SK-N-SH treated with all-trans-retinoic acid at 6 μM for 48 hours (cell line): ENCODE measurements at regions not wholly inside any gene's neighbourhood (a gene's known extent, or its start where the extent isn't known, plus 50 kb on each side); places are given as distances from the start of the nearest gene placed in this dataset.

Experiments
- ATAC-seq: fragments of 200-7000 bp; cut with Tn5 transposase; 3 replicates; pipeline ENCODE4 v1.9.1; 2020; ENCODE audit warnings: mild to moderate bottlenecking, moderate library complexity
- ARNTL ChIP-seq: fragments of 450-650 bp; formaldehyde crosslinking; IDR thresholded peaks from 2 replicates; pipeline ENCODE4 v1.5.0; 2020; ENCODE audit warnings: low read depth, mild to moderate bottlenecking, moderate library complexity, borderline replicate concordance
- BACH2 ChIP-seq: fragments of 250-450 bp; sonication (Bioruptor Pico); IDR thresholded peaks from 2 replicates; pipeline ENCODE4 v1.9.0; 2021; ENCODE audit warnings: mild to moderate bottlenecking, borderline replicate concordance
- CSDC2 ChIP-seq: fragments of 250-450 bp; sonication (Bioruptor Pico); IDR thresholded peaks from 2 replicates; pipeline ENCODE4 v1.5.0; 2020; ENCODE audit warnings: mild to moderate bottlenecking, moderate library complexity
- ESRRG ChIP-seq: fragments of 250-450 bp; sonication (Bioruptor Pico); IDR thresholded peaks from 2 replicates; pipeline ENCODE4 v1.6.1; 2021; ENCODE audit warnings: mild to moderate bottlenecking
- GLIS3 ChIP-seq: fragments of 250-450 bp; sonication (Bioruptor Pico); IDR thresholded peaks from 2 replicates; pipeline ENCODE4 v1.5.0; 2020; ENCODE audit warnings: mild to moderate bottlenecking, moderate library complexity
- ISL1 ChIP-seq: fragments of 250-450 bp; sonication (Bioruptor Pico); IDR thresholded peaks from 2 replicates; pipeline ENCODE4 v2.1.2; 2022; ENCODE audit warnings: mild to moderate bottlenecking, moderate library complexity
- OSR1 ChIP-seq: fragments of 250-450 bp; sonication (Bioruptor Pico); IDR thresholded peaks from 2 replicates; pipeline ENCODE4 v1.8.0; 2022; ENCODE audit warnings: moderate library complexity, mild to moderate bottlenecking, inconsistent platforms
- PPARA ChIP-seq: fragments of 250-450 bp; sonication (Bioruptor Pico); IDR thresholded peaks from 2 replicates; pipeline ENCODE4 v1.5.0; 2020; ENCODE audit warnings: mild to moderate bottlenecking, borderline replicate concordance
- RARB ChIP-seq: fragments of 250-450 bp; sonication (Bioruptor Pico); IDR thresholded peaks from 2 replicates; pipeline ENCODE4 v1.8.0; 2021; ENCODE audit warnings: mild to moderate bottlenecking, moderate library complexity
- SNAI2 ChIP-seq: fragments of 250-450 bp; sonication (Bioruptor Pico); IDR thresholded peaks from 2 replicates; pipeline ENCODE4 v1.5.0; 2020; ENCODE audit warnings: mild to moderate bottlenecking, moderate library complexity
- TCF4 ChIP-seq: fragments of 250-450 bp; sonication (Bioruptor Pico); IDR thresholded peaks from 2 replicates; pipeline ENCODE4 v1.8.0; 2021; ENCODE audit warnings: mild to moderate bottlenecking, moderate library complexity, borderline replicate concordance
- TOX ChIP-seq: fragments of 250-450 bp; sonication (Bioruptor Pico); IDR thresholded peaks from 2 replicates; pipeline ENCODE4 v1.8.0; 2021; ENCODE audit warnings: mild to moderate bottlenecking, moderate library complexity, borderline replicate concordance
- ZC3H10 ChIP-seq: fragments of 250-450 bp; sonication (Bioruptor Pico); IDR thresholded peaks from 2 replicates; pipeline ENCODE4 v1.5.1; 2021; ENCODE audit warnings: mild to moderate bottlenecking, moderate library complexity
- ZFP30 ChIP-seq: fragments of 450-650 bp; formaldehyde crosslinking; IDR thresholded peaks from 2 replicates; pipeline ENCODE4 v1.5.0; 2022; ENCODE audit warnings: mild to moderate bottlenecking, moderate library complexity
- ZNF565 ChIP-seq: fragments of 450-650 bp; formaldehyde crosslinking; conservative IDR thresholded peaks from 2 replicates; pipeline ENCODE4 v1.5.0; 2020; ENCODE audit warnings: low read depth, mild to moderate bottlenecking, moderate library complexity
- ZNF70 ChIP-seq: fragments of 450-650 bp; formaldehyde crosslinking; IDR thresholded peaks from 2 replicates; pipeline ENCODE4 v1.5.0; 2020; ENCODE audit warnings: mild to moderate bottlenecking, moderate library complexity
- ZNF8 ChIP-seq: fragments of 450-650 bp; formaldehyde crosslinking; IDR thresholded peaks from 2 replicates; pipeline ENCODE4 v1.5.0; 2020; ENCODE audit warnings: mild to moderate bottlenecking, moderate library complexity
- TF ChIP-seq, protein P1 (sequence below): fragments of 250-450 bp; sonication (Bioruptor Pico); IDR thresholded peaks from 2 replicates; pipeline ENCODE4 v1.5.1; 2020; ENCODE audit warnings: low read depth, mild to moderate bottlenecking, moderate library complexity
- TF ChIP-seq, protein P2 (sequence below): fragments of 250-450 bp; sonication (Bioruptor Pico); IDR thresholded peaks from 2 replicates; pipeline ENCODE4 v1.8.0; 2020; ENCODE audit warnings: mild to moderate bottlenecking, moderate library complexity, borderline replicate concordance
- TF ChIP-seq, protein P3 (sequence below): fragments of 250-450 bp; sonication (Bioruptor Pico); IDR thresholded peaks from 2 replicates; pipeline ENCODE4 v1.8.0; 2021; ENCODE audit warnings: low read depth, mild to moderate bottlenecking, moderate library complexity, borderline replicate concordance
- TF ChIP-seq, protein P4 (sequence below): fragments of 250-450 bp; sonication (Bioruptor Pico); IDR thresholded peaks from 2 replicates; pipeline ENCODE4 v1.5.1; 2021; ENCODE audit warnings: mild to moderate bottlenecking, moderate library complexity

DNA sequence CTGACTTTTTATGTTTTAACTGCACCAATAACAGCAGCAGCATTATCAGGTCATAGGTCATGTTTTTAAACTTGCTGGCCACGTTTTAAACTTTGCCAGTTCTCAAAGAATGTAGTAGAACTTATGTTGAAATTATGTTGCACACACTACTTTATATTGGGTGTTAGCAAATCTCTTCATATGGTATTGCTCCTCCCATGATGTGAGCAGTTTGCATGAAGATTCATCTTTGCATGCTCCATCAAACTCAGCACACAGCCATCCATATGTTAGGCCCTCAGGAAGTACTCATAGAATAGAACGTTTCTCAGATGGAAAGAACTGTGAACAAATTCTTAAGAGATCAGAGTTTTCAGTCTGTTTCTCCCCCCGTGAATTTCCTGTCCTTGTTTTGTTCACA lies 128.6 kb upstream of the MAP9 start:
- no peak for ATAC-seq
- TF ChIP-seq, protein P1, sequence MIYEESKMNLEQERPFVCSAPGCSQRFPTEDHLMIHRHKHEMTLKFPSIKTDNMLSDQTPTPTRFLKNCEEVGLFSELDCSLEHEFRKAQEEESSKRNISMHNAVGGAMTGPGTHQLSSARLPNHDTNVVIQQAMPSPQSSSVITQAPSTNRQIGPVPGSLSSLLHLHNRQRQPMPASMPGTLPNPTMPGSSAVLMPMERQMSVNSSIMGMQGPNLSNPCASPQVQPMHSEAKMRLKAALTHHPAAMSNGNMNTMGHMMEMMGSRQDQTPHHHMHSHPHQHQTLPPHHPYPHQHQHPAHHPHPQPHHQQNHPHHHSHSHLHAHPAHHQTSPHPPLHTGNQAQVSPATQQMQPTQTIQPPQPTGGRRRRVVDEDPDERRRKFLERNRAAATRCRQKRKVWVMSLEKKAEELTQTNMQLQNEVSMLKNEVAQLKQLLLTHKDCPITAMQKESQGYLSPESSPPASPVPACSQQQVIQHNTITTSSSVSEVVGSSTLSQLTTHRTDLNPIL (CRISPR knock-in tag): no peak
- TF ChIP-seq ZC3H10 (CRISPR knock-in tag) (no peak), ISL1 (CRISPR knock-in tag) (no peak), CSDC2 (CRISPR knock-in tag) (no peak), RARB (CRISPR knock-in tag) (no peak), ARNTL (CRISPR knock-in tag) (no peak), TOX (no peak), BACH2 (CRISPR knock-in tag) (no peak), ESRRG (CRISPR knock-in tag) (no peak), ZNF70 (no peak), ZNF8 (CRISPR knock-in tag) (no peak), TCF4 (CRISPR knock-in tag) (no peak), GLIS3 (CRISPR knock-in tag) (no peak), OSR1 (CRISPR knock-in tag) (no peak), PPARA (CRISPR knock-in tag) (no peak)
- TF ChIP-seq, protein P2, sequence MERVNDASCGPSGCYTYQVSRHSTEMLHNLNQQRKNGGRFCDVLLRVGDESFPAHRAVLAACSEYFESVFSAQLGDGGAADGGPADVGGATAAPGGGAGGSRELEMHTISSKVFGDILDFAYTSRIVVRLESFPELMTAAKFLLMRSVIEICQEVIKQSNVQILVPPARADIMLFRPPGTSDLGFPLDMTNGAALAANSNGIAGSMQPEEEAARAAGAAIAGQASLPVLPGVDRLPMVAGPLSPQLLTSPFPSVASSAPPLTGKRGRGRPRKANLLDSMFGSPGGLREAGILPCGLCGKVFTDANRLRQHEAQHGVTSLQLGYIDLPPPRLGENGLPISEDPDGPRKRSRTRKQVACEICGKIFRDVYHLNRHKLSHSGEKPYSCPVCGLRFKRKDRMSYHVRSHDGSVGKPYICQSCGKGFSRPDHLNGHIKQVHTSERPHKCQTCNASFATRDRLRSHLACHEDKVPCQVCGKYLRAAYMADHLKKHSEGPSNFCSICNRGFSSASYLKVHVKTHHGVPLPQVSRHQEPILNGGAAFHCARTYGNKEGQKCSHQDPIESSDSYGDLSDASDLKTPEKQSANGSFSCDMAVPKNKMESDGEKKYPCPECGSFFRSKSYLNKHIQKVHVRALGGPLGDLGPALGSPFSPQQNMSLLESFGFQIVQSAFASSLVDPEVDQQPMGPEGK (CRISPR knock-in tag): no peak
- TF ChIP-seq, protein P3, sequence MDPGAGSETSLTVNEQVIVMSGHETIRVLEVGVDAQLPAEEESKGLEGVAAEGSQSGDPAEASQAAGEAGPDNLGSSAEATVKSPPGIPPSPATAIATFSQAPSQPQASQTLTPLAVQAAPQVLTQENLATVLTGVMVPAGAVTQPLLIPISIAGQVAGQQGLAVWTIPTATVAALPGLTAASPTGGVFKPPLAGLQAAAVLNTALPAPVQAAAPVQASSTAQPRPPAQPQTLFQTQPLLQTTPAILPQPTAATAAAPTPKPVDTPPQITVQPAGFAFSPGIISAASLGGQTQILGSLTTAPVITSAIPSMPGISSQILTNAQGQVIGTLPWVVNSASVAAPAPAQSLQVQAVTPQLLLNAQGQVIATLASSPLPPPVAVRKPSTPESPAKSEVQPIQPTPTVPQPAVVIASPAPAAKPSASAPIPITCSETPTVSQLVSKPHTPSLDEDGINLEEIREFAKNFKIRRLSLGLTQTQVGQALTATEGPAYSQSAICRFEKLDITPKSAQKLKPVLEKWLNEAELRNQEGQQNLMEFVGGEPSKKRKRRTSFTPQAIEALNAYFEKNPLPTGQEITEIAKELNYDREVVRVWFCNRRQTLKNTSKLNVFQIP (CRISPR knock-in tag): no peak
- TF ChIP-seq, protein P4, sequence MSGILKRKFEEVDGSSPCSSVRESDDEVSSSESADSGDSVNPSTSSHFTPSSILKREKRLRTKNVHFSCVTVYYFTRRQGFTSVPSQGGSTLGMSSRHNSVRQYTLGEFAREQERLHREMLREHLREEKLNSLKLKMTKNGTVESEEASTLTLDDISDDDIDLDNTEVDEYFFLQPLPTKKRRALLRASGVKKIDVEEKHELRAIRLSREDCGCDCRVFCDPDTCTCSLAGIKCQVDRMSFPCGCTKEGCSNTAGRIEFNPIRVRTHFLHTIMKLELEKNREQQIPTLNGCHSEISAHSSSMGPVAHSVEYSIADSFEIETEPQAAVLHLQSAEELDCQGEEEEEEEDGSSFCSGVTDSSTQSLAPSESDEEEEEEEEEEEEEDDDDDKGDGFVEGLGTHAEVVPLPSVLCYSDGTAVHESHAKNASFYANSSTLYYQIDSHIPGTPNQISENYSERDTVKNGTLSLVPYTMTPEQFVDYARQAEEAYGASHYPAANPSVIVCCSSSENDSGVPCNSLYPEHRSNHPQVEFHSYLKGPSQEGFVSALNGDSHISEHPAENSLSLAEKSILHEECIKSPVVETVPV (CRISPR knock-in tag): no peak

DNA sequence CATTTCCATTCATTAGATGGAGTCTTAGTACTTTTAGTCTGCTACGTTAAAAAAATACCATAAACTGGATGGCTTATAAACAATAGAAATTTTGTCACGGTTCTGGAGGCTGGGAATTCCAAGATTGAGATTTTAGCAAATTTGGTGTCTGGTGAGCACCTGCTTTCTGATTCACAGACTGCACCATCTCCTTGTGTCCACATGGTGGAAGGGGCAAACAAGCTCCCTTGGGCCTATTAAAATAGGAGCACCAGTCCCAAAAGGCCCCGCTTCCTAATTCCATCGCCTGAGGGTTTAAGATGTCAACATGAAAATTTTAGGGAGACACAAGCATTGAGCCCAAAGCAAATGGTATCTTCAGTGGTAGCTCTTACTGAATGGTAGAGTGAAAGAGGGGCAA lies 120.5 kb upstream of the MAP9 start:
- no peak for ATAC-seq
- TF ChIP-seq ISL1 (CRISPR knock-in tag): no peak
- TF ChIP-seq TCF4 (CRISPR knock-in tag): no peak
- no peak for TF ChIP-seq ZFP30 (CRISPR knock-in tag)
- no peak for TF ChIP-seq SNAI2 (CRISPR knock-in tag)
- TF ChIP-seq, all 23 proteins: peak for 0

DNA sequence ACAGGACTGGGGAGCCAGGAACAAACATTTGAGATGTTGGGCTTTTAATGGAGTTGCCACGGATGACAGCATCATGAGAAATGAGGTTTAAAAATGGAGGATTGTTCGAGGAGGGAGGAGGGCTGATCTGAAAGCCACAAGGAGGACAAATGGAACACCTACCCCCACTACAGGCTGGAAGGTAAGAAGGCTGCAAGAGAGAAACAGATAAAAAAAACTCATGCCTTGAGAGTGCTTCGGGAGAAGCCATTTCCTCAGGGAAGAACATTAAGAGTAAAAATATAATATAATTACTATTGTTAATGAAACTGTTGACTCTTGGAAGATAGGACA lies 119.5 kb upstream of the MAP9 start:
- TF ChIP-seq SNAI2 (CRISPR knock-in tag): no peak
- no peak for ATAC-seq

DNA sequence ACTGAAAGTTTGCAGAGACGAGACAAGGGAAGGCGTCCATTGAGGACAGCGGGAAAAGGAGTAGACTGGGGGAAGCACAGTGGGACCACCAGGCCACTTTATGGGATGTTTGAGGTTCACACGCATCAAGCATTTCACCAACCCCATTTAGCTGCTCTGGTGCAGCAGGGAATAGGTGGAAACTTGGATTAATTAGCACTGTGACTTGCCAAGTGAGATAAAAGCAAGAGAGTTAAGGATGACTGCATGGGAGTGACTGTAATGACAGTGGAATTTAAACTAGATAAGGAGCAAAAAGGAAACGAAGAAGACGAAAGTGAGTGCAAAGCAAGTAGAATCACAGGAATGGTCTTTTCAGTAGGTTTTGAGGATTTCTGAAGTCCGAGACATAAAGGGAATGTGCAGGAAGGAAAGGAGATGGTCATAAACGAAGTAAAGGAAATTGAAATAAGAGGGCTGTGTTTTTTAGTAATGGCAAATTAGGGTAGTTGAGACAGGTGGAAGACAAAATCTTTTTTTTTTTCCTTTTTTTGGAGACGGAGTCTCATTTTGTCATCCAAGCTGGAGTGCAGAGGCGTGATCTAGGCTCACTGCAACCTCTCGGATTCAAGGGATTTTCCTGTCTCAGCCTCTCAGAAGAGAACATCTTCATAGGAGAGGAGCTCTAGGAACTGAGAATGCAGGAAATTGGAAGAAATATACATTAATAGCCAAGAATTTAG lies 119.0 kb upstream of the MAP9 start:
- ATAC-seq: no peak
- TF ChIP-seq, protein P2 (CRISPR knock-in tag): no peak
- TF ChIP-seq, protein P4 (CRISPR knock-in tag): no peak
- TF ChIP-seq SNAI2 (CRISPR knock-in tag) (no peak), ZNF565 (CRISPR knock-in tag) (no peak), ARNTL (CRISPR knock-in tag) (no peak), ISL1 (CRISPR knock-in tag) (no peak), ZNF8 (CRISPR knock-in tag) (no peak), GLIS3 (CRISPR knock-in tag) (no peak), TOX (no peak), OSR1 (CRISPR knock-in tag) (no peak), ESRRG (CRISPR knock-in tag) (no peak)
- TF ChIP-seq, protein P3 (CRISPR knock-in tag): no peak
